ENCODE measurements at regions not wholly inside any gene's neighbourhood (a gene's known extent, or its start where the extent isn't known, plus 50 kb on each side); places are given as distances from the start of the nearest gene placed in this dataset.

GRCh38 chr11:87583931-87584330 lies 546.2 kb downstream of the TMEM135 start:
- peaks cover 2% of the 10 kb centered on the region for H3K36me3 ChIP-seq (replicated peaks; ENCODE audit: low read depth, low read length)
- no peaks in the 10 kb centered on the region for H3K9me3 ChIP-seq (ENCODE audit: insufficient read depth, low read length)
- no peak overlapping the region for H3K27ac ChIP-seq (ENCODE audit: low read length)
- H3K4me3 ChIP-seq (ENCODE audit: low read length), result no peak overlapping the region
- H4K20me1 ChIP-seq (ENCODE audit: insufficient read depth, low read length), result no peaks in the 10 kb centered on the region
- no peaks in the 10 kb centered on the region for H3K79me2 ChIP-seq (ENCODE audit: low read length)
- H2AFZ ChIP-seq (ENCODE audit: low read depth, low read length), result no peak overlapping the region
- H3K27me3 ChIP-seq (ENCODE audit: low read depth, low read length), result no peaks in the 10 kb centered on the region
- H3K9ac ChIP-seq (ENCODE audit: low read length), result no peak overlapping the region
- no peaks in the 10 kb centered on the region for H3K4me1 ChIP-seq (ENCODE audit: low read length)
- H3K4me2 ChIP-seq (ENCODE audit: low read length), result no peak overlapping the region
- TF ChIP-seq EZH2phosphoT487 (IDR thresholded peaks at IDR 0.05; ENCODE audit: low read depth) (no peak), CTCF (IDR thresholded peaks at IDR 0.05; ENCODE audit: low read depth, low read length) (no peak)

- Histone ChIP-seq H3K4me1 (ENCODE audit: low read length) (peaks cover 13% of the 10 kb centered on the region), H3K79me2 (ENCODE audit: low read length) (no peaks in the 10 kb centered on the region), H3K27ac (ENCODE audit: low read length) (no peak overlapping the region), H4K20me1 (ENCODE audit: insufficient read depth, low read length) (no peaks in the 10 kb centered on the region), H3K9me3 (ENCODE audit: insufficient read depth, low read length) (no peaks in the 10 kb centered on the region), H3K9ac (ENCODE audit: low read length) (no peak overlapping the region), H2AFZ (ENCODE audit: low read depth, low read length) (no peak overlapping the region), H3K36me3 (replicated peaks; ENCODE audit: low read depth, low read length) (no peaks in the 10 kb centered on the region), H3K4me3 (ENCODE audit: low read length) (no peak overlapping the region), H3K4me2 (ENCODE audit: low read length) (no peak overlapping the region), H3K27me3 (ENCODE audit: low read depth, low read length) (no peaks in the 10 kb centered on the region)
- TF ChIP-seq CTCF (IDR thresholded peaks at IDR 0.05; ENCODE audit: low read depth, low read length), result no peak
- TF ChIP-seq EZH2phosphoT487 (IDR thresholded peaks at IDR 0.05; ENCODE audit: low read depth), result no peak
These were observed 537.4 kb downstream of the TMEM135 start for GRCh38 chr11:87575088-87575487.

GRCh38 chr11:87574193-87574592 lies 536.5 kb downstream of the TMEM135 start:
- Histone ChIP-seq H2AFZ (ENCODE audit: low read depth, low read length) (no peak overlapping the region), H3K27me3 (ENCODE audit: low read depth, low read length) (no peaks in the 10 kb centered on the region)

GRCh38 chr11:87573708-87574107 lies 536.0 kb downstream of the TMEM135 start:
- no peaks in the 10 kb centered on the region for H3K27me3 ChIP-seq (ENCODE audit: low read depth, low read length)
- H3K9me3 ChIP-seq (ENCODE audit: insufficient read depth, low read length), result no peaks in the 10 kb centered on the region
- no peaks in the 10 kb centered on the region for H3K79me2 ChIP-seq (ENCODE audit: low read length)
- H3K27ac ChIP-seq (ENCODE audit: low read length), result no peak overlapping the region
- H3K4me2 ChIP-seq (ENCODE audit: low read length), result no peak overlapping the region
- H3K4me3 ChIP-seq (ENCODE audit: low read length), result no peak overlapping the region
- H3K9ac ChIP-seq (ENCODE audit: low read length), result no peak overlapping the region
- H3K36me3 ChIP-seq (replicated peaks; ENCODE audit: low read depth, low read length), result no peaks in the 10 kb centered on the region
- no peaks in the 10 kb centered on the region for H4K20me1 ChIP-seq (ENCODE audit: insufficient read depth, low read length)
- no peak for TF ChIP-seq CTCF (IDR thresholded peaks at IDR 0.05; ENCODE audit: low read depth, low read length)
- H2AFZ ChIP-seq (ENCODE audit: low read depth, low read length), result no peak overlapping the region
- peaks cover 13% of the 10 kb centered on the region for H3K4me1 ChIP-seq (ENCODE audit: low read length)

More at GRCh38 chr11:87574193-87574592, 536.5 kb downstream of the TMEM135 start:
- H3K4me2 ChIP-seq (ENCODE audit: low read length), result no peak overlapping the region
- H3K79me2 ChIP-seq (ENCODE audit: low read length), result no peaks in the 10 kb centered on the region
- no peak for TF ChIP-seq EZH2phosphoT487 (IDR thresholded peaks at IDR 0.05; ENCODE audit: low read depth)
- no peaks in the 10 kb centered on the region for H3K9me3 ChIP-seq (ENCODE audit: insufficient read depth, low read length)
- peaks cover 13% of the 10 kb centered on the region for H3K4me1 ChIP-seq (ENCODE audit: low read length)
- no peak overlapping the region for H3K9ac ChIP-seq (ENCODE audit: low read length)
- no peaks in the 10 kb centered on the region for H3K36me3 ChIP-seq (replicated peaks; ENCODE audit: low read depth, low read length)
- no peak overlapping the region for H3K4me3 ChIP-seq (ENCODE audit: low read length)
- H4K20me1 ChIP-seq (ENCODE audit: insufficient read depth, low read length), result no peaks in the 10 kb centered on the region
- no peak overlapping the region for H3K27ac ChIP-seq (ENCODE audit: low read length)

- no peaks in the 10 kb centered on the region for H3K79me2 ChIP-seq (ENCODE audit: low read length)
- no peak overlapping the region for H3K9ac ChIP-seq (ENCODE audit: low read length)
- H3K4me3 ChIP-seq (ENCODE audit: low read length), result no peak overlapping the region
- H4K20me1 ChIP-seq (ENCODE audit: insufficient read depth, low read length), result no peaks in the 10 kb centered on the region
- no peak overlapping the region for H2AFZ ChIP-seq (ENCODE audit: low read depth, low read length)
- no peaks in the 10 kb centered on the region for H3K9me3 ChIP-seq (ENCODE audit: insufficient read depth, low read length)
- peaks cover 13% of the 10 kb centered on the region for H3K4me1 ChIP-seq (ENCODE audit: low read length)
- no peak overlapping the region for H3K4me2 ChIP-seq (ENCODE audit: low read length)
- no peaks in the 10 kb centered on the region for H3K36me3 ChIP-seq (replicated peaks; ENCODE audit: low read depth, low read length)
- TF ChIP-seq EZH2phosphoT487 (IDR thresholded peaks at IDR 0.05; ENCODE audit: low read depth) (no peak), CTCF (IDR thresholded peaks at IDR 0.05; ENCODE audit: low read depth, low read length) (no peak)
- H3K27me3 ChIP-seq (ENCODE audit: low read depth, low read length), result no peaks in the 10 kb centered on the region
- no peak overlapping the region for H3K27ac ChIP-seq (ENCODE audit: low read length)
These were observed 535.1 kb downstream of the TMEM135 start for GRCh38 chr11:87572881-87573280.
